GM10266 (cell line): ENCODE measurements at regions not wholly inside any gene's neighbourhood (a gene's known extent, or its start where the extent isn't known, plus 50 kb on each side); places are given as distances from the start of the nearest gene placed in this dataset.
"Not testable (repeated sequence)": the region's sequence is repeated elsewhere in the genome, so short reads cannot be mapped to it uniquely, and the experiment has no call there.

ENCODE experiments used
- DNase-seq: peaks from one replicate; pipeline ENCODE4 v3.0.0; 2012; ENCODE audit errors: extremely low spot score
- CTCF ChIP-seq: IDR thresholded peaks from 2 replicates; pipeline ENCODE4 v1.5.1; 2012; ENCODE audit warnings: mild to moderate bottlenecking, low read depth; ENCODE audit not compliant: control insufficient read depth, insufficient read depth; ENCODE audit errors: missing control alignments

- TF ChIP-seq CTCF: no peak
- no peak for DNase-seq
Observed at GRCh38 chr5:91245871-91246270, 137.2 kb downstream of the ARRDC3 start.

GRCh38 chr5:91245074-91245452 is 138.1 kb downstream of the ARRDC3 start:
- TF ChIP-seq CTCF: no peak
- DNase-seq: no peak

- DNase-seq: no peak
- no peak for TF ChIP-seq CTCF
Observed at GRCh38 chr5:91244380-91245073, 138.6 kb downstream of the ARRDC3 start.

GRCh38 chr5:91243852-91244251 is 139.3 kb downstream of the ARRDC3 start:
- TF ChIP-seq CTCF: no peak
- DNase-seq: no peak

DNA sequence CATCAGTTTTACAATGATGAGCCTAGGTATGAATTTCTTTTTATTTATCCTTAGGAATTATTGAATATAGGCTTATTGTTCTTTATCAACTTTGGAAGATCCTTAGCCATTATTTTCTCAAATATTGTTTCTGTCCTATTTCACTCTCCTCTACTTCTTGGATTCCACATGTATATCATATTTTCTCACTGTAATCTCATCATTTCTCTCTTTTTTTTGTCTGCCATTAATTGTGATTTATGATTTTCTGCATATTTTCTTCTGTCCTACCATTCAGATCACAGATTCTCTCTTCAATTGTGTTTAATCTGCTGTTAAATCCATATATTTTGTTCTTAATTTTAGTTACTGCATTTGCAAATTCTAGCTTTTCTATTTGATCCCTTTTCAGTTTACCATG is 139.8 kb downstream of the ARRDC3 start:
- no peak for DNase-seq
- no peak for TF ChIP-seq CTCF

DNA sequence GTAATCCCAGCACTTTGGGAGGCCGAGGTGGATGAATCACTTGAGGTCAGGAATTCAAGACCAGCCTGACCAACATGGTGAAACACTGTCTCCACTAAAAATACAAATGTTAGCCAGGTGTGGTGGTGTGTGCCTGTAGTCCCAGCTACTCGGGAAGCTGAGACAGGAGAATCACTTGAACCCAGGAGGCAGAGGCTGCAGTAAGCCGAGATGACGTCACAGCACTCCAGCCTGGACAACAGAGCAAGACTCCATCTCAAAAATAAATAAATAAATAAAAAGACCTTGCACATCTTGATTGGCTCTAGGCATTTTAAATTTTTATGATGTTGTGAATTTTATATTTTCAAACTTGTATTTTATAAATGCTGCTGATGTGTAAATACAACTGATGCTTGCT is 141.7 kb downstream of the ARRDC3 start:
- DNase-seq: not testable (repeated sequence)

- no peak for TF ChIP-seq CTCF
- DNase-seq: no peak
Observed at GRCh38 chr5:91240175-91240574, 142.9 kb downstream of the ARRDC3 start.

DNA sequence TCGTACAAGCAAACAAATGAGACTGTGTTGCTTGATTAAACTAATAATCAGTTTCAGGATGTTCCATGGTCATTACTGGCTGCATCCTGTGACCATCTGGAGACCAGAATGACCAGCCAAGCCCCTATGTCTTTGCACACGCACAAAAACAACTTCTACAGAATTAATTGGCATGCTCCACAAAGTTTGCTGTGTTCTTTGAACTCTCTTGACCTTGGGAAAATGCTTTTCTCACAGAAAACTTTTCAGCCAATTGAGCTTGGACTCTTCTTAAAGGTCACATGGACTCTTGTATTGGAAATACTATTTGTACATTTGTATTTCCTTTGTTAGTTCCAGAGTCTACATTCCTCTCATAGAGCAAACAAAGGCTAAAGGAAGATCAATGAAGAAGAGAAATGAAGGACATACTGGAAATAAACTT is 147.8 kb downstream of the ARRDC3 start:
- no peak for TF ChIP-seq CTCF
- no peak for DNase-seq
